GM12878 (cell line): ENCODE measurements at regions not wholly inside any gene's neighbourhood (a gene's known extent, or its start where the extent isn't known, plus 50 kb on each side); places are given as distances from the start of the nearest gene placed in this dataset.
"Not testable (repeated sequence)": the region's sequence is repeated elsewhere in the genome, so short reads cannot be mapped to it uniquely, and the experiment has no call there.

ENCODE experiments used
- ATAC-seq: fragments of 200-7000 bp; cut with Tn5 transposase; 3 replicates; pipeline ENCODE4 v1.9.1; 2020; ENCODE audit warnings: mild to moderate bottlenecking, moderate library complexity
- BruUV-seq: library from RNA; stranded (reverse); fragments of 400-500 nt; replicated peaks from 2 replicates; lab custom pipeline; 2021; lab: Mats Ljungman, UMichigan
- CTCF ChIA-PET: fragments of 300-600 bp; sonication (Branson Sonifier 250); formaldehyde crosslinking; extraction: SDS; loops from one replicate; lab custom pipeline; 2021; ENCODE audit warnings: inconsistent platforms; lab: Yijun Ruan, JAX
- POLR2A ChIA-PET: fragments of 350-600 bp; formaldehyde crosslinking; extraction: SDS; loops from one replicate; lab custom pipeline; 2021; ENCODE audit warnings: inconsistent platforms; lab: Charles Lee
- RAD21 ChIA-PET: fragments of 300-600 bp; sonication (Branson Sonifier 250); formaldehyde crosslinking; loops from one replicate; lab custom pipeline; 2023; ENCODE audit warnings: antibody characterized with exemption; ENCODE audit not compliant: unreplicated experiment; lab: Charles Lee
- SMC1A ChIA-PET: fragments of 300-600 bp; sonication (Branson Sonifier 250); formaldehyde crosslinking; loops from one replicate; lab custom pipeline; 2023; ENCODE audit not compliant: unreplicated experiment, uncharacterized antibody; lab: Charles Lee
- DNase-seq: peaks from one replicate; pipeline ENCODE4 v3.0.0-alpha.2; 2011; ENCODE audit warnings: low read depth, low spot score
- FAIRE-seq: peaks from 3 replicates; lab custom pipeline; 2011; peaks lifted over from hg19 to GRCh38; lab: Jason Lieb, UNC
- H2AFZ ChIP-seq: 2 replicates; pipeline ENCODE4 v1.6.0; 2011; ENCODE audit warnings: low read depth, low read length, control low read depth; ENCODE audit not compliant: control insufficient read depth
- H3K27ac ChIP-seq: 2 replicates; pipeline ENCODE4 v1.5.1; 2011; ENCODE audit warnings: control low read depth; ENCODE audit not compliant: control insufficient read depth, insufficient read depth
- H3K27me3 ChIP-seq, 2 experiments: replicated peaks in 1 of 2; 2 replicates each; pipeline versions ENCODE4 v1.6.0 to v1.6.1; 2011; ENCODE audit warnings: low read length in 1 of 2; ENCODE audit not compliant: control insufficient read depth in 2 of 2, insufficient read depth in 2 of 2
- H3K36me3 ChIP-seq, 2 experiments: 2 replicates each; pipeline ENCODE4 v1.5.1; 2011; ENCODE audit warnings: low read length in 1 of 2; ENCODE audit not compliant: control insufficient read depth in 2 of 2, insufficient read depth in 2 of 2
- H3K4me1 ChIP-seq: 2 replicates; pipeline ENCODE4 v1.6.1; 2011; ENCODE audit warnings: mild to moderate bottlenecking, low read length, moderate library complexity, mixed read lengths; ENCODE audit not compliant: control insufficient read depth, insufficient read depth
- H3K4me2 ChIP-seq: 2 replicates; pipeline ENCODE4 v1.6.0; 2011; ENCODE audit warnings: control low read depth; ENCODE audit not compliant: control insufficient read depth, insufficient read depth
- H3K4me3 ChIP-seq: fragments of 200-600 bp; sonication (generic); 2 replicates; pipeline ENCODE4 v1.5.1; 2016
- H3K79me2 ChIP-seq: 2 replicates; pipeline ENCODE4 v1.6.0; 2011; ENCODE audit warnings: low read length; ENCODE audit not compliant: control insufficient read depth, insufficient read depth
- H3K9ac ChIP-seq: 2 replicates; pipeline ENCODE4 v1.8.0; 2011; ENCODE audit warnings: low read length, control low read depth, mixed read lengths; ENCODE audit not compliant: control insufficient read depth, insufficient read depth
- H3K9me3 ChIP-seq: replicated peaks from 3 replicates; pipeline ENCODE4 v1.5.1; 2011; ENCODE audit warnings: mild to moderate bottlenecking, low read length; ENCODE audit not compliant: control insufficient read depth, insufficient read depth
- H4K20me1 ChIP-seq: 2 replicates; pipeline ENCODE4 v1.6.0; 2011; ENCODE audit not compliant: control insufficient read depth, insufficient read depth
- BCL11A ChIP-seq: IDR thresholded peaks from 2 replicates; pipeline ENCODE4 v1.6.1; 2011; ENCODE audit warnings: low read depth, low read length
- BRCA1 ChIP-seq: IDR thresholded peaks from 2 replicates; pipeline ENCODE4 v1.6.1; 2011; ENCODE audit warnings: low read depth, low read length, improper control_type of control experiment
- CHD4 ChIP-seq: fragments of 200-600 bp; sonication (generic); IDR thresholded peaks from 2 replicates; pipeline ENCODE4 v1.6.1; 2016; ENCODE audit warnings: mild to moderate bottlenecking
- NFXL1 ChIP-seq: fragments of 450-650 bp; IDR thresholded peaks from 2 replicates; pipeline ENCODE4 v1.6.1; 2017; ENCODE audit warnings: antibody characterized with exemption, mild to moderate bottlenecking, borderline replicate concordance
- TCF3 ChIP-seq: IDR thresholded peaks from 2 replicates; pipeline ENCODE4 v1.6.1; 2012; ENCODE audit warnings: low read depth, mild to moderate bottlenecking, low read length, borderline replicate concordance; ENCODE audit not compliant: insufficient read depth
- WGBS: methylation state at CpG from one replicate; pipeline ENCODE4 v1.1.6; 2016; ENCODE audit warnings: low lambda C conversion rate; ENCODE audit not compliant: insufficient replicate concordance, insufficient coverage; ENCODE audit errors: missing lambda C conversion rate; 5-methylcytosine and 5-hydroxymethylcytosine counted together
- in situ Hi-C: fragments of 300-500 bp; cut with MboI; formaldehyde crosslinking; loops from 9 replicates; pipeline ENCODE4 v1.14.3; 2018; ENCODE audit warnings: mixed read lengths
- intact Hi-C: fragments of 100-400 bp; cut with micrococcal nuclease; formaldehyde crosslinking; loops from one replicate; pipeline ENCODE4 v1.14.2; 2022; ENCODE audit not compliant: unreplicated experiment

DNA sequence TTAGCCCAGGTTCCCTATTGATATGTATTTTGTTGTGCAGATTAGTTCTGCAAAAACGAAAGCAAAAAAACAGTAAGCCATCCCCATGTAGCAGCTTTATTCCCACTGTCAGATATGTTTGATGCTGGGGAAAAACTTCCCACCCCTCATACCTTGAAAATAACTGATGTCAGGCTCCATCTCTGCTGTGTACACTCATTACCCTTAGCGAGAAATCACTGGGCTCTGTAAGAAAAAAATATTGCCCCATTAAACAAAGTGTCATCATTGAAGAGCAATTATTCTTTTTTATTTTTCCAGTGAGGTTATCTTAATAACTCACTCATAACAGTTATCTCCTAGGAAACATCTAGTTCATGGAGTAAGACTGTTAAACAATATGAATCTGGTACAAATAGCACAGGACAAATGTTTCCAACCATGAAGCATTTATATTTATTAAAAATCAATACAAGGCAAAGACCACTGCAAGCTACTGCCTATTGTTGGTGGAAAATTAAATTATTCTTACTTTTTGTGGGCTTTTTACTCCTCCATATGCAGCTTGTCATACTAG is 268.8 kb downstream of the LMBRD1 start:
- H3K9ac ChIP-seq, result no peak overlapping the region
- 0% methylated on average over 2 of the region's 2 CpGs for WGBS
- no peaks in the 10 kb centered on the region for H4K20me1 ChIP-seq
- H3K4me1 ChIP-seq, result no peaks in the 10 kb centered on the region
- POLR2A ChIA-PET, result no interaction called here
- TF ChIP-seq NFXL1, result no peak
- no peak for TF ChIP-seq BCL11A
- TF ChIP-seq BRCA1, result no peak
- TF ChIP-seq TCF3, result no peak
- TF ChIP-seq CHD4, result no peak
- H3K9me3 ChIP-seq, result no peaks in the 10 kb centered on the region
- SMC1A ChIA-PET, result no interaction called here
- no TSS peak for BruUV-seq
- intact Hi-C loops, result no loop called here
- RAD21 ChIA-PET, result no interaction called here
- H3K79me2 ChIP-seq, result no peaks in the 10 kb centered on the region
- CTCF ChIA-PET, result no interaction called here
- no peak overlapping the region for H3K4me2 ChIP-seq
- ATAC-seq (no peak), FAIRE-seq (no peak), DNase-seq (no peak)
- no peak overlapping the region for H3K4me3 ChIP-seq
- H2AFZ ChIP-seq, result no peak overlapping the region
- no peak overlapping the region for H3K27ac ChIP-seq
- H3K27me3 ChIP-seq, result no peaks in the 10 kb centered on the region
- in situ Hi-C loops, result no loop called here
- no peaks in the 10 kb centered on the region for H3K36me3 ChIP-seq

DNA sequence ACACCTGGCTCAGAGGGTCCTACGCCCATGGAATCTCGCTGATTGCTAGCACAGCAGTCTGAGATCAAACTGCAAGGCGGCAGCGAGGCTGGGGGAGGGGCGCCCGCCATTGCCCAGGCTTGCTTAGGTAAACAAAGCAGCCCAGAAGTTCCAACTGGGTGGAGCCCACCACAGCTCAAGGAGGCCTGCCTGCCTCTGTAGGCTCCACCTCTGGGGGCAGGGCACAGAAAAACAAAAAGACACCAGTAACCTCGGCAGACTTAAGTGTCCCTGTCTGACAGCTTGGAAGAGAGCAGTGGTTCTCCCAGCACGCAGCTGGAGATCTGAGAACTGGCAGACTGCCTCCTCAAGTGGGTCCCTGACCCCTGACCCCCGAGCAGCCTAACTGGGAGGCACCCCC is 281.3 kb downstream of the LMBRD1 start:
- H3K27me3 ChIP-seq, H3K36me3 ChIP-seq, H3K4me3 ChIP-seq, H3K79me2 ChIP-seq, FAIRE-seq, H3K9me3 ChIP-seq, DNase-seq, POLR2A ChIA-PET, SMC1A ChIA-PET, H4K20me1 ChIP-seq, BruUV-seq, ATAC-seq, H3K27ac ChIP-seq, H3K9ac ChIP-seq, CTCF ChIA-PET, intact Hi-C loops, RAD21 ChIA-PET, H2AFZ ChIP-seq, H3K4me1 ChIP-seq, H3K4me2 ChIP-seq, in situ Hi-C loops: not testable (repeated sequence)
- 15% methylated on average over 3 of the region's 9 CpGs for WGBS
